ENCODE measurements at regions not wholly inside any gene's neighbourhood (a gene's known extent, or its start where the extent isn't known, plus 50 kb on each side); places are given as distances from the start of the nearest gene placed in this dataset.
"Not testable (repeated sequence)": the region's sequence is repeated elsewhere in the genome, so short reads cannot be mapped to it uniquely, and the experiment has no call there.

GRCh38 chr16:52386694-52387093 lies 160.2 kb downstream of the TOX3 start:
- DNase-seq = no peak

GRCh38 chr16:52384378-52384777 lies 162.6 kb downstream of the TOX3 start:
- DNase-seq = no peak

DNA sequence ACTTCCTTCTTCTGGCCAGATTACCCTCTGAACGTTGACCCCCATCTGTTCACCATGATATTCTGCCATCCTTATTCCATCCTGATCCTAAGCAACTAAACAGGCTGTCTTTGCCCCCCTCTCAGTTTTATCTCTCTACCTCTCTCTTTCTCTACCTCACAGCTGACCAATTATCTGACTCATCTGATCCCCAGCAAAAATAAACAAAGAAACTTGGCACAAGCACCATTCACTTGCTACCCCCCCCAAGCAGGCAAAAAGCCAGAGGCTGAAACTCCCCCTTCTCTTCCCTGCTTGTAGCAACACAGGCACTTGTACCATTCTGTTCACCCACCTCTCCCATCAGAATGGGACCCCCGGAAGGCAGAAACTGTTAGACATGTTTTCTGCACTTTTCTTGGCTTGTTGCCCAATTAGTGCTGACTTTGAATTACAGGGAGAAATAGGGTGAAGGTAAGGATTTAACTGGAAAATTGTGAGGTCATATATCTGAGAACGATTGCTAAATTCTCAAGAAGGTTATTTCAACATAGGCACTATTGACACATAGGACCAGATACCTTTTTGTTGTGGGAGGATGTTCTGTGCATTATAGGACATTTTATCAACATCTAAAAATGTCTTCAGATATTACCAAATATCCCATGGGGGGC lies 163.2 kb downstream of the TOX3 start:
- DNase-seq = no peak

GRCh38 chr16:52383119-52383518 lies 163.8 kb downstream of the TOX3 start:
- DNase-seq = no peak

- no peak for DNase-seq
These were observed 167.4 kb downstream of the TOX3 start for GRCh38 chr16:52379551-52379950.

GRCh38 chr16:52376676-52377280 lies 170.2 kb downstream of the TOX3 start:
- DNase-seq = no peak

DNA sequence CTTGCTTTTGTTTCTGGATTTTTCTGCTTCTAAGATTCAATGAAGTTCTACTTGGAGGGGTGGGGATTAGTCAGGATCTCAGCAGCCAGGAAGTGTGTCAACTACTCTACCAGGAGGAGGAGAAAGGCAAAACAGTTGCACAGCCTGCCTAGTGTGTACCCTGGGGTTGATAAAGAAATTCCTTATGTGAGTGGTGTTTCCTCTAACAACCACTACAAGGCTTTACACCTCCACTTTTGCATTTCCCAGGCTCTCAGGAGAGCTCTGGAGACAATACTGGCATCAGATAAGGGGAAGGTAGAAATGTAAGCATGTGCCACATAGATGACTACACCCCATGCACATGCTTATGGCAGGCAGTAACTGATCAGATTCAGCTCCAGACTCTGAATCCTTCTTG lies 174.6 kb downstream of the TOX3 start:
- DNase-seq = no peak

DNA sequence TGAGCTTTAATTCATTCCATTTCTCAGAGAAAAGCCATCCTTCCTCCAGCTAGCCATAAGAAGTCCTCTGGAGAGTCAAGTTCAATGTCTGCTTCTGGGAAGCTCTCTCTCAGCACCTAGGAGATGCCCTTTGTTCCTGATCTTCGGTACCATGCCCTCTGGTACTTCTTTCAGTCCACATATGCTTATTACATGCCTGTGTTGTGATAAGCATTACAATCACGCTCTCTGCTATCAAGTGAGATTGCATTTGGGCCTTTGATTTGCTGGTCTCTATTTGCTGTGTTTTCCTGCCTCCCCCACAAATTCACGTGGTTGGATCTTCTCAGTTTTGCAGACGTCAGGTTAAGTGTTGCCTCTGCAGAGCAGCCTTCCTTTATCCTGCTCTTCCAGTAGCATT lies 178.1 kb downstream of the TOX3 start:
- no peak for DNase-seq

GRCh38 chr16:52367821-52368220 lies 179.1 kb downstream of the TOX3 start:
- DNase-seq = no peak

GRCh38 chr16:52366983-52367382 lies 180.0 kb downstream of the TOX3 start:
- DNase-seq = no peak

DNA sequence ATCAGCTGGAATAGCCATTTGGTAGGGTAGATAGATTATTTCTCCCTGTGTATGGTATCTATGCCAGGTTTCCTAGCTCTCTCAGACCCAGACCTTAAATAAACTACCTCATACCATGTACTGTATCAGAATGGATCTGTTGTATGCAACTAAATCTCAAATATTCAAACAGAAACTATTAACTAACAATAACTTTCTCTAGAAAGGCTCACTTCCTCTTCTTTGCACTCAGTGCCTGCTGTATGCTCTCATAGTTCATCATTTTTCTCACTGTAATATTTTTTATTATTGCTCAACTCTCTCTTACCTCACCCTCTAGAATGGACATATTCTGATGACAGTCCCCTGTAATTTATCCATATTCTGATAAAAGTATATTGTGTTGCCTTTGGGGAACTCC lies 182.4 kb downstream of the TOX3 start:
- no peak for DNase-seq

DNA sequence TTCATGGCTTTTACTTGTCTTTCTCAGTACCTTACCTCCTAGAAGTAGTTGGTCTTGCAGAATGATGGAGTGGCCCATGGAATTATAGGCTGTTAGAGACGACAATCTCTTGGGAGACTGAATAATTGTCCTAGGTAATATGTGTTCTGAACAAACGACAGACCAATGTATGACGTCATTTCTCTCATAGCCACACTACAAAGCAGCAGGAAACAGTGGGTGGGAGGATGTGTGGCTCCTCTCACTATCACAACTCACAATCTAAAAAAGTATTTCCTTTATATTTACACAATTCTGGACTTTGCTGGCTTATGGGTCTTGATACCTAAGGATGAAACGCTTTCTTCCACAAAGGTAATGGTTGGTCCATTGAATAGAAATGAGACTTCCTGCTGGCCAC lies 183.9 kb downstream of the TOX3 start:
- DNase-seq = no peak

GRCh38 chr16:52357711-52358110 lies 189.2 kb downstream of the TOX3 start:
- no peak for DNase-seq

DNA sequence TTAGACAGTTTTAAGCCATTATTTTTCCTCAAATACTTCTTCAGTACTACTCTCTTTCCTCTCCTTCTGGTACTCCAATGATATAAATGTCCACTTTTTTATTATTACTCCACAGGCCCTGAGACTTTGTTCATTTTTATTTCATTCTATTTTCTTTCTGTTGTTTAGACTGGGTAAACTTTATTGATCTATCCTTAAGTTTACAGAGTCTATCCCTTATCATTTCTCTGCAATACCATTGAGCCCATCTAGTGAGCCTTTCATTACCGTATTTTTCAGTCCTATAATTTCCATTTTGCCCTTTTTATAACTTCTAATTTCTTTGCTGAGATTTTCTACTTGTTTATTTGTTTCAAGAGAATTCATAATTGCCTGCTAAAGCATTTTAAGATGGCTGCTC lies 193.7 kb downstream of the TOX3 start:
- DNase-seq = no peak

DNA sequence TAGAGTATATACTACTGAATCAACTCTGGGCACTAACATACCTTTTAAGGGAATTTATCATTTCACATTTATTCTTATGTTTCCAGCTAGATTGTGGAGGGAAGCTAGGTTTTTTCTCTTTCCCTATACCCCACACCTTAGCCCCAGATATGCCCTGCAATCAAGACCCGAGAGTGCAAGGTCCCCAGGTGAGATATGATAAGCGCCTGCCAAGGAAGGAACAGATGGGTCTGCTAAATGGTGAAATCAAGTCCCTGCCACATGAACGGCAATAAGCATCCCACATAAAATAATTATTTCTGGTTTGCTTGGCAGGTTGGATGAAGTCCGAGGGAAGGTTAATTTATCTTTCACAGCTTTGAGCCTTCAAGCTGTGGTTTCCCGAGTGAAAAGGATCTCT lies 195.5 kb downstream of the TOX3 start:
- no peak for DNase-seq

DNA sequence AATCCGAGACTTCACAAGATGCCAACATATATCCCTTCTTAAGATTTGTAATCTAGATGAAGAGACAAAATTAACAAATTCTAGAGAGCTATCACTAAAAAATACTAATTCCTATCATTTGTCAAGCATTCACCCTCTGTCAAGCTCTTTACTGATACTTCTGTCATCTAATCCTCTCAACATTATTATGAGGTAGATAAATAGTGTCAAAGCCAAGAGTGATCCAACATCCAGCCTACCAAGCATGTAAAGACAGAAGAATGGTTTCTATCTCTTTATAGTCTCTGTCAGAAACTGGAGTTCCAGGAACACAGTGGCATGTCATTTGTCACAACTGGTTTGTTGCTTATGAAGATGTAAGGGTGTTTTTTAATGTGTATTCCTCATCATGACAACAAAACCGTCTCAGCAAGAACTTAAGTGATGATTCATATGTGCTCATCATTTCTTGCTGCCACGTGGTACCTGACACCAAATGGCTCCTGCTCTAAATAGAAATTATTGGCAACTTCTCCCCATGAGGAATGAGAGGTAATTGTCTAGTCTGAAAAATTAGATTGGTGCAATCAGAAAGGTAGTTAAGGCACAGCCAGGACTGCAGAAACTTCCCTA lies 196.8 kb downstream of the TOX3 start:
- DNase-seq = no peak

GRCh38 chr16:52346709-52347108 lies 200.2 kb downstream of the TOX3 start:
- no peak for DNase-seq

DNA sequence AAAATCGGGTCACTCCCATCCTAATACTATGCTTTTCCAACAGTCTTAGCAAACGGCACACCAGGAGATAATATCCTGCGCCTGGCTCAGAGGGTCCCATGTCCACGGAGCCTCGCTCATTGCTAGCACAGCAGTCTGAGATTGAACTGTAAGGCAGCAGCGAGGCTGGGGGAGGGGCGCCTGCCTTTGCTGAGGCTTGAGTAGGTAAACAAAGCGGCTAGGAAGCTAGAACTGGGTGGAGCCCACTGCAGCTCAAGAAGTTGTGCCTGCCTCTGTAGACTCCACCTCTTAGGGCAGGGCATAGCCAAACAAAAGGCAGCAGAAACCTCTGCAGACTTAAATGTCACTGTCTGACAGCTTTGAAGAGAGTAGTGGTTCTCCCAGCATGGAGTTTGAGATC lies 213.3 kb downstream of the TOX3 start:
- not testable (repeated sequence) for DNase-seq

- no peak for DNase-seq
These were observed 226.0 kb downstream of the TOX3 start for GRCh38 chr16:52320930-52321439.

DNA sequence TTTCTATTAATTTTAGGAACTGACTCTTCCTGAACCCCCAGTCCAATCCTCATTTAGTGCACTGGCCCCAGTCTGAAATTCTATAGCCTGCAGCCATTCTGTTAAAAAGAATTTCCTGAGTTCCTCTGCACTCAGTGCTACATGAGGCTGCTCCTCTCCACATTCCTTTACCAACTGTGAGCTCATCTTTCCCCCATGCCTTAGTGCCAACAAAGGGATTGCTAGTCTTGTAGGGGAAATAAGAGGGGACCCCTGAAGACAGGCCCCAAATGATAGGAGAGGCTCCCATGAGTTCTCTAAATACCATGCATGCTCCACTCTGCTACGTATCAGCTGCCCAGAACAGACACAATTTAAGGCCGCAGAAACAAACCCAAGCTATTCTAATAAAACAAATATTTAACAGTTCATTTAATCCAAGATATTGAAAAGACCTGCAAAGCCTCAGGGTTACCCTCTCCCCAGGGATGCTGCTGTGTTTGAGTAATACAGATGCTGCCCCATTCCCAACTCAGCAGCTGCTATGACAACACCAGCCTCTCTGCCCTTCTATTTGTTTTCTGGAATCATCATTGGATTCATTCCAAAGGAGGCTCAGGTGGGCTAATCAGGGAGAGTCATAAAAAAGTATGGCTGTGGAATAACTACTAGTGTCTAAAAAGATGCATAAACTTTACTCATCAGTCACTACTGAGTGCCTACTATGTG lies 228.5 kb downstream of the TOX3 start:
- DNase-seq = no peak

DNA sequence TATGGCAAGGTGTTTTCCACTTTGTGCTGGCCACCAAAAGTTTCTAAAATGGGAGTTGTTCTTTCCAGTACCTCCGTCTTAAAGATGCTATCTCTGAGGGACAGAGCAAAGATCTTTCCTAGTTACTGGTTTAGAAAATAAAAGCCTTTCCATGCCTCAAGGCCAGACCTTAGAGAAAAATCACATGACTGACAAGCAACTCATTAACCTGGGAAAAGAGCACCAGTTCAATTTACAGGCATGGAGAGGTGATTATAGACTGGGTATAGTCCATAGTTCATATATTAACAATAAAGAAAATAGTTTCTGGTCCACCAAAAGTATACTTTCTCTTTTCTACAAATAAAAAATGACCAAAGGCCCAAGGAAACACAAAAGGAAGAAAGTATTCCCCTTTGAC lies 230.7 kb downstream of the TOX3 start:
- DNase-seq = no peak

- DNase-seq = no peak
These were observed 234.2 kb downstream of the TOX3 start for GRCh38 chr16:52312716-52313115.

DNA sequence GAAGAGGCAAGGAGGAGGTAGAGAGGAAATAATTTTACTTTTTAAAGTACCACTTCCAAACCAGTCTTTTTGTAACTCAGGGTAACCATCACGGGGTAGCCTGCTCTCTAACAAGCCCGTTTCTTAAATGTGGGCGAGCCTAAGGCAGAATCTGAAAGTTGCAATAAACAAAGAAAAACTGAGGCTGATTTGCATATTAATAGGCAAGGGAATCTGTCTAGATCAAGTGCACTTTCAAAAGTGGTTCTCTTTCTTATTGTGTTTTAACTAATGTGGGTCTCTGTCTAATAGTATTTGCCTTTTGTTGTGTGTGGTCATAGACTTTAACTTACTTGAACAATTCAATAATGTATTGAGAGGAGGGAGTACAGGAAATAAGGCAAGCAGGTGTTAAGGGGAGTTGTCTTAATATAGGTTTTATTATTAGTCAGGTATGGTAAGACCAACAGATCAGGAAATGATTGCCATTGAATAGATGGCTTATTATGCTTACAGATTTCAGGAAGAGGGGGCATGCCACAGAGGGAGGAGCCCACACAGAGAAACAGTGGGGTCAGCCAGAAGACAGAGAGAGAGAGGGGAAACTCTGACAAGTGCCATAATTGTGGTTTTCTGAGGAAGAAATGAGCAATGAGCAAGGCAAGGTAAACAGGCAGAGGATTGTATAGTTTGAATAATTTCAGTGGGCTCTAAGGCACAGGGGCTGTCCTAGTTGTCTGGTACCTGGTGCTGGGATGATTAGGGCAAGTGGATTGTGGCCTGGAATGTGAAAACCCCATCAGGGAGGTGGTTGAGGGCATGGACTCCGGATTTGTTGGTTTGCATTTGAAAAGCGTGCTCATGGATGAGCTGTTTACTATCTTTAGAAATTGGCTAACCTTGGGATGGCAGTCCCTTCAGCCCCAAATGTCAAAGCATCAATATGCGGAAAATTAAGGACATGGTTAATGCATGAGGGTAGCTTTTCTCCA lies 237.2 kb downstream of the TOX3 start:
- no peak for DNase-seq
